GM12878 (cell line): ENCODE measurements at regions not wholly inside any gene's neighbourhood (a gene's known extent, or its start where the extent isn't known, plus 50 kb on each side); places are given as distances from the start of the nearest gene placed in this dataset.

Experiments
- ATAC-seq: fragments of 200-7000 bp; cut with Tn5 transposase; 3 replicates; pipeline ENCODE4 v1.9.1; 2020; ENCODE audit warnings: mild to moderate bottlenecking, moderate library complexity
- BruUV-seq: library from RNA; stranded (reverse); fragments of 400-500 nt; replicated peaks from 2 replicates; lab custom pipeline; 2021; lab: Mats Ljungman, UMichigan
- CTCF ChIA-PET: fragments of 300-600 bp; sonication (Branson Sonifier 250); formaldehyde crosslinking; extraction: SDS; loops from one replicate; lab custom pipeline; 2021; ENCODE audit warnings: inconsistent platforms; lab: Yijun Ruan, JAX
- POLR2A ChIA-PET: fragments of 350-600 bp; formaldehyde crosslinking; extraction: SDS; loops from one replicate; lab custom pipeline; 2021; ENCODE audit warnings: inconsistent platforms; lab: Charles Lee
- RAD21 ChIA-PET: fragments of 300-600 bp; sonication (Branson Sonifier 250); formaldehyde crosslinking; loops from one replicate; lab custom pipeline; 2023; ENCODE audit warnings: antibody characterized with exemption; ENCODE audit not compliant: unreplicated experiment; lab: Charles Lee
- SMC1A ChIA-PET: fragments of 300-600 bp; sonication (Branson Sonifier 250); formaldehyde crosslinking; loops from one replicate; lab custom pipeline; 2023; ENCODE audit not compliant: unreplicated experiment, uncharacterized antibody; lab: Charles Lee
- DNase-seq: peaks from one replicate; pipeline ENCODE4 v3.0.0-alpha.2; 2011; ENCODE audit warnings: low read depth, low spot score
- FAIRE-seq: peaks from 3 replicates; lab custom pipeline; 2011; peaks lifted over from hg19 to GRCh38; lab: Jason Lieb, UNC
- H2AFZ ChIP-seq: 2 replicates; pipeline ENCODE4 v1.6.0; 2011; ENCODE audit warnings: low read depth, low read length, control low read depth; ENCODE audit not compliant: control insufficient read depth
- H3K27ac ChIP-seq: 2 replicates; pipeline ENCODE4 v1.5.1; 2011; ENCODE audit warnings: control low read depth; ENCODE audit not compliant: control insufficient read depth, insufficient read depth
- H3K27me3 ChIP-seq, 2 experiments: replicated peaks in 1 of 2; 2 replicates each; pipeline versions ENCODE4 v1.6.0 to v1.6.1; 2011; ENCODE audit warnings: low read length in 1 of 2; ENCODE audit not compliant: control insufficient read depth in 2 of 2, insufficient read depth in 2 of 2
- H3K36me3 ChIP-seq, 2 experiments: 2 replicates each; pipeline ENCODE4 v1.5.1; 2011; ENCODE audit warnings: low read length in 1 of 2; ENCODE audit not compliant: control insufficient read depth in 2 of 2, insufficient read depth in 2 of 2
- H3K4me1 ChIP-seq: 2 replicates; pipeline ENCODE4 v1.6.1; 2011; ENCODE audit warnings: mild to moderate bottlenecking, low read length, moderate library complexity, mixed read lengths; ENCODE audit not compliant: control insufficient read depth, insufficient read depth
- H3K4me2 ChIP-seq: 2 replicates; pipeline ENCODE4 v1.6.0; 2011; ENCODE audit warnings: control low read depth; ENCODE audit not compliant: control insufficient read depth, insufficient read depth
- H3K4me3 ChIP-seq: fragments of 200-600 bp; sonication (generic); 2 replicates; pipeline ENCODE4 v1.5.1; 2016
- H3K79me2 ChIP-seq: 2 replicates; pipeline ENCODE4 v1.6.0; 2011; ENCODE audit warnings: low read length; ENCODE audit not compliant: control insufficient read depth, insufficient read depth
- H3K9ac ChIP-seq: 2 replicates; pipeline ENCODE4 v1.8.0; 2011; ENCODE audit warnings: low read length, control low read depth, mixed read lengths; ENCODE audit not compliant: control insufficient read depth, insufficient read depth
- H3K9me3 ChIP-seq: replicated peaks from 3 replicates; pipeline ENCODE4 v1.5.1; 2011; ENCODE audit warnings: mild to moderate bottlenecking, low read length; ENCODE audit not compliant: control insufficient read depth, insufficient read depth
- H4K20me1 ChIP-seq: 2 replicates; pipeline ENCODE4 v1.6.0; 2011; ENCODE audit not compliant: control insufficient read depth, insufficient read depth
- BHLHE40 ChIP-seq, 2 experiments: fragments of 450-650 bp in 1 of 2; IDR thresholded peaks; 2 replicates each; pipeline ENCODE4 v1.6.1; 2011 to 2017; ENCODE audit warnings: low read depth in 2 of 2, borderline replicate concordance in 1 of 2, improper control_type of control experiment in 1 of 2, low read length in 1 of 2, mild to moderate bottlenecking in 1 of 2
- DPF2 ChIP-seq: fragments of 450-650 bp; IDR thresholded peaks from 2 replicates; pipeline ENCODE4 v1.6.1; 2017; ENCODE audit warnings: mild to moderate bottlenecking
- HDAC2 ChIP-seq: fragments of 200-600 bp; sonication (generic); IDR thresholded peaks from 2 replicates; pipeline ENCODE4 v1.6.1; 2017
- MEF2B ChIP-seq: fragments of 450-650 bp; IDR thresholded peaks from 2 replicates; pipeline ENCODE4 v1.6.1; 2018; ENCODE audit warnings: mild to moderate bottlenecking, moderate library complexity; ENCODE audit not compliant: partially characterized antibody, poor library complexity, severe bottlenecking
- NFXL1 ChIP-seq: fragments of 450-650 bp; IDR thresholded peaks from 2 replicates; pipeline ENCODE4 v1.6.1; 2017; ENCODE audit warnings: antibody characterized with exemption, mild to moderate bottlenecking, borderline replicate concordance
- RAD21 ChIP-seq: IDR thresholded peaks from 2 replicates; pipeline ENCODE4 v1.6.1; 2011; ENCODE audit warnings: mild to moderate bottlenecking, low read depth, low read length, moderate library complexity; ENCODE audit not compliant: insufficient read depth
- STAT1 ChIP-seq: fragments of 450-650 bp; conservative IDR thresholded peaks from 2 replicates; pipeline ENCODE4 v1.6.1; 2014; ENCODE audit warnings: antibody characterized with exemption, mild to moderate bottlenecking
- WGBS: methylation state at CpG from one replicate; pipeline ENCODE4 v1.1.6; 2016; ENCODE audit warnings: low lambda C conversion rate; ENCODE audit not compliant: insufficient replicate concordance, insufficient coverage; ENCODE audit errors: missing lambda C conversion rate; 5-methylcytosine and 5-hydroxymethylcytosine counted together
- in situ Hi-C: fragments of 300-500 bp; cut with MboI; formaldehyde crosslinking; loops from 9 replicates; pipeline ENCODE4 v1.14.3; 2018; ENCODE audit warnings: mixed read lengths
- intact Hi-C: fragments of 100-400 bp; cut with micrococcal nuclease; formaldehyde crosslinking; loops from one replicate; pipeline ENCODE4 v1.14.2; 2022; ENCODE audit not compliant: unreplicated experiment
- TF ChIP-seq, protein P1 (sequence below): fragments of 450-650 bp; IDR thresholded peaks from 2 replicates; pipeline ENCODE4 v1.6.1; 2017; ENCODE audit warnings: borderline replicate concordance
- TF ChIP-seq, protein P2 (sequence below): fragments of 450-650 bp; IDR thresholded peaks from 2 replicates; pipeline ENCODE4 v1.6.1; 2014; ENCODE audit warnings: mild to moderate bottlenecking
- TF ChIP-seq, protein P3 (sequence below): IDR thresholded peaks from 2 replicates; pipeline ENCODE4 v1.6.1; 2012; ENCODE audit warnings: low read depth, low read length, improper control_type of control experiment

DNA sequence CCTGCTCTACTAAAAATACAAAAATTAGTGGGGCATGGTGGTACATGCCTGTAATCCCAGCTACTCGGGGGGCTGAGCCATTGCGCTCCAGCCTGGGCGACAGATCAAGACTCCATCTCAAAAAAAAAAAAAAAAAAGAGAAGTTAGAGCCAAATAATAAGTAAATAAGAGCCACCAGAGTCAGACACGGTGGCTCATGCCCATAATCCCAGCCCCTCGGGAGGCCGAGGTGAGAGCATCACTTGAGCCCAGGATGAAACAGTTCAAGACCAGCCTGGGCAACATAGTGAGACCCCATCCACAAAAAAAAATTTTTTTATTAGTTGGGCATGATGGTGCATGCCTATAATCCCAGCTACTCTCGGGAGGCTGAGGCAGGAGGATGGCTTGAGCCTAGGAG is 85.8 kb upstream of the LARP1 start:
- Histone ChIP-seq H3K9ac (no peak overlapping the region), H2AFZ (no peak overlapping the region), H3K9me3 (no peaks in the 10 kb centered on the region; the same call in 2 of the 3 replicates), H3K4me3 (no peak overlapping the region), H4K20me1 (no peaks in the 10 kb centered on the region), H3K27me3 (no peaks in the 10 kb centered on the region), H3K4me2 (no peak overlapping the region), H3K27ac (no peak overlapping the region), H3K79me2 (no peaks in the 10 kb centered on the region), H3K4me1 (no peaks in the 10 kb centered on the region), H3K36me3 (no peaks in the 10 kb centered on the region)
- CTCF ChIA-PET, result no interaction called here
- RAD21 ChIA-PET, result interaction anchor here (0.6 to 0.8 kb wide), 2 partner anchors 19 to 36 kb away, joined by 3 to 4 read pairs; no protein-coding TSS in a partner anchor
- SMC1A ChIA-PET, result interaction anchor here (1.1 kb wide), 1 partner anchor 8 kb away, joined by 4 read pairs; no protein-coding TSS in a partner anchor
- in situ Hi-C loops (no loop called here), intact Hi-C loops (no loop called here)
- no peak for TF ChIP-seq DPF2
- TF ChIP-seq, protein P1, sequence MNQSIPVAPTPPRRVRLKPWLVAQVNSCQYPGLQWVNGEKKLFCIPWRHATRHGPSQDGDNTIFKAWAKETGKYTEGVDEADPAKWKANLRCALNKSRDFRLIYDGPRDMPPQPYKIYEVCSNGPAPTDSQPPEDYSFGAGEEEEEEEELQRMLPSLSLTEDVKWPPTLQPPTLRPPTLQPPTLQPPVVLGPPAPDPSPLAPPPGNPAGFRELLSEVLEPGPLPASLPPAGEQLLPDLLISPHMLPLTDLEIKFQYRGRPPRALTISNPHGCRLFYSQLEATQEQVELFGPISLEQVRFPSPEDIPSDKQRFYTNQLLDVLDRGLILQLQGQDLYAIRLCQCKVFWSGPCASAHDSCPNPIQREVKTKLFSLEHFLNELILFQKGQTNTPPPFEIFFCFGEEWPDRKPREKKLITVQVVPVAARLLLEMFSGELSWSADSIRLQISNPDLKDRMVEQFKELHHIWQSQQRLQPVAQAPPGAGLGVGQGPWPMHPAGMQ, result no peak
- TF ChIP-seq HDAC2, result no peak
- no peak for TF ChIP-seq NFXL1
- TF ChIP-seq MEF2B, result no peak
- TF ChIP-seq BHLHE40 (IDR thresholded peaks at IDR 0.05; ENCODE audit: borderline replicate concordance in 1 of 2, low read depth in 2 of 2, low read length in 1 of 2), result no peak
- TF ChIP-seq STAT1, result no peak
- TF ChIP-seq RAD21, result no peak
- TF ChIP-seq, protein P2, sequence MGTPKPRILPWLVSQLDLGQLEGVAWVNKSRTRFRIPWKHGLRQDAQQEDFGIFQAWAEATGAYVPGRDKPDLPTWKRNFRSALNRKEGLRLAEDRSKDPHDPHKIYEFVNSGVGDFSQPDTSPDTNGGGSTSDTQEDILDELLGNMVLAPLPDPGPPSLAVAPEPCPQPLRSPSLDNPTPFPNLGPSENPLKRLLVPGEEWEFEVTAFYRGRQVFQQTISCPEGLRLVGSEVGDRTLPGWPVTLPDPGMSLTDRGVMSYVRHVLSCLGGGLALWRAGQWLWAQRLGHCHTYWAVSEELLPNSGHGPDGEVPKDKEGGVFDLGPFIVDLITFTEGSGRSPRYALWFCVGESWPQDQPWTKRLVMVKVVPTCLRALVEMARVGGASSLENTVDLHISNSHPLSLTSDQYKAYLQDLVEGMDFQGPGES, result no peak
- TF ChIP-seq, protein P3, sequence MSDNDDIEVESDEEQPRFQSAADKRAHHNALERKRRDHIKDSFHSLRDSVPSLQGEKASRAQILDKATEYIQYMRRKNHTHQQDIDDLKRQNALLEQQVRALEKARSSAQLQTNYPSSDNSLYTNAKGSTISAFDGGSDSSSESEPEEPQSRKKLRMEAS, result no peak
- BruUV-seq, result no TSS peak
- POLR2A ChIA-PET, result no interaction called here
- ATAC-seq (no peak), DNase-seq (no peak), FAIRE-seq (no peak)
- 63% methylated on average over 6 of the region's 7 CpGs for WGBS
